HCT116 (cell line): ENCODE measurements at regions not wholly inside any gene's neighbourhood (a gene's known extent, or its start where the extent isn't known, plus 50 kb on each side); places are given as distances from the start of the nearest gene placed in this dataset.

Experiments used
- ATAC-seq: fragments of 200-7000 bp; cut with Tn5 transposase; 2 replicates; pipeline ENCODE4 v1.9.1; 2020; ENCODE audit warnings: mild to moderate bottlenecking, moderate library complexity
- BruUV-seq: library from RNA; stranded (reverse); fragments of 400-500 nt; replicated peaks from 2 replicates; lab custom pipeline; 2021; lab: Mats Ljungman, UMichigan
- CTCF ChIA-PET: fragments of 300-600 bp; sonication (Branson Sonifier 250); formaldehyde crosslinking; loops from one replicate; lab custom pipeline; 2021; ENCODE audit warnings: antibody characterized with exemption; lab: Charles Lee
- POLR2A ChIA-PET: fragments of 300-600, 350-600 bp; sonication (Branson Sonifier 250); formaldehyde crosslinking; loops from one replicate; lab custom pipeline; 2021; ENCODE audit warnings: antibody characterized with exemption; lab: Charles Lee
- RAD21 ChIA-PET, 2 experiments: fragments of 300-600 bp; sonication (Branson Sonifier 250); formaldehyde crosslinking; loops; one replicate each; lab custom pipeline; 2023; ENCODE audit warnings: low total read pairs in 2 of 2; ENCODE audit not compliant: uncharacterized antibody in 2 of 2, unreplicated experiment in 2 of 2, low non-redundant PET in 1 of 2; lab: Charles Lee
- DNase-seq: peaks from one replicate; pipeline ENCODE4 v3.0.0-alpha.2; 2010; ENCODE audit warnings: low read depth, low spot score
- H2AFZ ChIP-seq: fragments of 200-600 bp; shearing (Covaris generic), sonication (generic); 2 replicates; pipeline ENCODE4 v1.6.1; 2017; ENCODE audit warnings: low read depth, mixed run types, mixed read lengths, antibody characterized with exemption, low read length; ENCODE audit not compliant: poor library complexity, severe bottlenecking
- H3K27ac ChIP-seq: 2 replicates; pipeline ENCODE4 v1.5.1; 2012; ENCODE audit warnings: low read depth, low read length
- H3K27me3 ChIP-seq: fragments of 200-600 bp; sonication (generic); 2 replicates; pipeline ENCODE4 v1.6.1; 2016; ENCODE audit warnings: mixed run types, low read length, mixed read lengths; ENCODE audit not compliant: insufficient read depth
- H3K36me3 ChIP-seq, 2 experiments: fragments of 200-500 bp in 1 of 2; fragments of 200-600 bp in 1 of 2; sonication (Bioruptor generic) in 1 of 2; sonication (generic) in 1 of 2; 2 replicates each; pipeline versions ENCODE4 v1.5.1 to v1.6.1; 2014 to 2016; ENCODE audit warnings: low read length in 2 of 2, inconsistent platforms in 1 of 2, mixed read lengths in 1 of 2, mixed run types in 1 of 2; ENCODE audit not compliant: insufficient read depth in 2 of 2, control insufficient read depth in 1 of 2
- H3K4me1 ChIP-seq, 2 experiments: fragments of 200-600 bp in 1 of 2; sonication (generic) in 1 of 2; 2 replicates each; pipeline versions ENCODE4 v1.5.1 to v1.6.1; 2012 to 2017; ENCODE audit warnings: low read length in 2 of 2, inconsistent platforms in 1 of 2, mild to moderate bottlenecking in 1 of 2, mixed read lengths in 1 of 2, mixed run types in 1 of 2, moderate library complexity in 1 of 2; ENCODE audit not compliant: insufficient read depth in 2 of 2, control insufficient read depth in 1 of 2
- H3K4me2 ChIP-seq: fragments of 200-600 bp; sonication (generic); 2 replicates; pipeline ENCODE4 v1.6.1; 2017; ENCODE audit warnings: mixed run types, low read length, mixed read lengths
- H3K4me3 ChIP-seq, 2 experiments: fragments of 200-600 bp in 1 of 2; sonication (generic) in 1 of 2; replicated peaks in 1 of 2; 2 replicates each; pipeline ENCODE4 v1.5.1; 2011 to 2016; ENCODE audit warnings: low read length in 2 of 2, control low read depth in 1 of 2, low read depth in 1 of 2, mild to moderate bottlenecking in 1 of 2, mixed read lengths in 1 of 2, mixed run types in 1 of 2
- H3K79me2 ChIP-seq: fragments of 200-600 bp; sonication (generic); 2 replicates; pipeline ENCODE4 v1.6.1; 2017; ENCODE audit warnings: mild to moderate bottlenecking, mixed run types, low read length, moderate library complexity, mixed read lengths; ENCODE audit not compliant: insufficient read depth
- H3K9ac ChIP-seq: fragments of 200-600 bp; sonication (generic); 2 replicates; pipeline ENCODE4 v1.6.1; 2016; ENCODE audit warnings: low read length, mixed read lengths
- H3K9me2 ChIP-seq: fragments of 200-600 bp; sonication (generic), shearing (Covaris generic); 2 replicates; pipeline ENCODE4 v1.6.1; 2017; ENCODE audit warnings: mixed run types, mild to moderate bottlenecking, moderate library complexity; ENCODE audit not compliant: insufficient read depth
- H3K9me3 ChIP-seq, 2 experiments: fragments of 200-500 bp in 1 of 2; fragments of 200-600 bp in 1 of 2; sonication (Bioruptor generic) in 1 of 2; sonication (generic) in 1 of 2; 2 replicates each; pipeline ENCODE4 v1.6.1; 2014 to 2017; ENCODE audit warnings: low read length in 2 of 2, mixed read lengths in 2 of 2, inconsistent platforms in 1 of 2, low read depth in 1 of 2, mild to moderate bottlenecking in 1 of 2, mixed run types in 1 of 2, moderate library complexity in 1 of 2; ENCODE audit not compliant: control insufficient read depth in 1 of 2, insufficient read depth in 1 of 2
- H4K20me1 ChIP-seq: fragments of 200-600 bp; sonication (generic), shearing (Covaris generic); 2 replicates; pipeline ENCODE4 v1.6.1; 2017; ENCODE audit warnings: mixed run types, mild to moderate bottlenecking, moderate library complexity; ENCODE audit not compliant: insufficient read depth
- CBX3 ChIP-seq: IDR thresholded peaks from 2 replicates; pipeline ENCODE4 v1.6.1; 2012; ENCODE audit warnings: low read depth
- EGR1 ChIP-seq: IDR thresholded peaks from 2 replicates; pipeline ENCODE4 v1.6.1; 2012; ENCODE audit warnings: low read depth
- ELF1 ChIP-seq: IDR thresholded peaks from 2 replicates; pipeline ENCODE4 v1.6.1; 2012; ENCODE audit warnings: low read depth, borderline replicate concordance
- EZH2 ChIP-seq: fragments of 200-600 bp; sonication (generic); IDR thresholded peaks from 2 replicates; pipeline ENCODE4 v1.6.1; 2017; ENCODE audit warnings: antibody characterized with exemption, mixed run types
- FOSL1 ChIP-seq: IDR thresholded peaks from 2 replicates; pipeline ENCODE4 v1.6.1; 2012; ENCODE audit warnings: low read depth
- JUND ChIP-seq: IDR thresholded peaks from 2 replicates; pipeline ENCODE4 v1.6.1; 2012
- MAX ChIP-seq: IDR thresholded peaks from 2 replicates; pipeline ENCODE4 v1.6.1; 2012
- RAD21 ChIP-seq: IDR thresholded peaks from 2 replicates; pipeline ENCODE4 v1.6.1; 2012; ENCODE audit warnings: low read depth, mild to moderate bottlenecking
- REST ChIP-seq: IDR thresholded peaks from 2 replicates; pipeline ENCODE4 v1.6.1; 2012; ENCODE audit warnings: low read depth
- SIN3A ChIP-seq: IDR thresholded peaks from 2 replicates; pipeline ENCODE4 v1.6.1; 2012; ENCODE audit warnings: low read depth
- SP1 ChIP-seq: IDR thresholded peaks from 2 replicates; pipeline ENCODE4 v1.6.1; 2012; ENCODE audit warnings: low read depth
- SRF ChIP-seq: IDR thresholded peaks from 2 replicates; pipeline ENCODE4 v1.6.1; 2012; ENCODE audit warnings: low read depth
- YY1 ChIP-seq: IDR thresholded peaks from 2 replicates; pipeline ENCODE4 v1.6.1; 2011; ENCODE audit warnings: low read length, low read depth, moderate library complexity, mild to moderate bottlenecking; ENCODE audit not compliant: insufficient replicate concordance; ENCODE audit errors: extremely low read depth
- ZFX ChIP-seq: fragments of 450-650 bp; IDR thresholded peaks from 2 replicates; pipeline ENCODE4 v1.6.1; 2017
- intact Hi-C: fragments of 100-400 bp; cut with micrococcal nuclease; formaldehyde crosslinking; loops from 2 replicates; pipeline ENCODE4 v1.10.0; 2022

GRCh38 chr2:16350211-16350610 lies 315.4 kb downstream of the CYRIA start:
- no peak for ATAC-seq
- Histone ChIP-seq H3K27me3 (no peaks in the 10 kb centered on the region), H3K36me3 (no peaks in the 10 kb centered on the region), H3K9ac (no peak overlapping the region), H3K4me3 (no peak overlapping the region), H3K79me2 (no peaks in the 10 kb centered on the region), H4K20me1 (no peaks in the 10 kb centered on the region), H3K9me3 (no peaks in the 10 kb centered on the region), H3K9me2 (no peaks in the 10 kb centered on the region), H3K4me2 (no peak overlapping the region)
- RAD21 ChIA-PET = no interaction called here
- intact Hi-C loops = no loop called here
- CTCF ChIA-PET = no interaction called here
- no TSS peak for BruUV-seq
- TF ChIP-seq EZH2 = no peak
- no peak for TF ChIP-seq SRF
- no peak for TF ChIP-seq JUND
- no peak for TF ChIP-seq CBX3
- no peak for TF ChIP-seq ELF1
- TF ChIP-seq ZFX = no peak
- TF ChIP-seq SP1 = no peak
- TF ChIP-seq REST = no peak
- no peak for TF ChIP-seq SIN3A
- no peak for TF ChIP-seq YY1
- TF ChIP-seq EGR1 = no peak
- TF ChIP-seq FOSL1 = no peak
- no peak for TF ChIP-seq MAX
- TF ChIP-seq RAD21 = no peak
- TF ChIP-seq, all 23 proteins: peak for 0
- Histone ChIP-seq H2AFZ (no peak overlapping the region), H3K27ac (no peak overlapping the region), H3K4me1 (no peaks in the 10 kb centered on the region)
- DNase-seq = no peak
- POLR2A ChIA-PET = no interaction called here
